Sigmoid colon (tissue), 6 donors: ENCODE measurements at regions not wholly inside any gene's neighbourhood (a gene's known extent, or its start where the extent isn't known, plus 50 kb on each side); places are given as distances from the start of the nearest gene placed in this dataset.

Experiments used
- DNase-seq: peaks from one replicate; pipeline ENCODE4 v3.0.0-alpha.2; 2019
- H3K27ac ChIP-seq, 4 donors: fragments of 200-600 bp; sonication (generic); one replicate each; pipeline ENCODE4 v1.5.1; 2016 to 2019; ENCODE audit warnings: mild to moderate bottlenecking in 1 of 4
- H3K27me3 ChIP-seq, 3 donors: fragments of 200-600 bp; sonication (generic); one replicate each; pipeline ENCODE4 v1.5.1; 2019; ENCODE audit warnings: mild to moderate bottlenecking in 1 of 3
- H3K36me3 ChIP-seq, 4 donors: fragments of 200-600 bp; sonication (generic); one replicate each; pipeline ENCODE4 v1.5.1; 2016 to 2019
- H3K4me1 ChIP-seq, 4 donors: fragments of 200-600 bp; sonication (generic); one replicate each; pipeline ENCODE4 v1.5.1; 2017 to 2019
- H3K4me3 ChIP-seq, 4 donors: fragments of 200-600 bp; sonication (generic); one replicate each; pipeline ENCODE4 v1.5.1; 2017 to 2019; ENCODE audit warnings: mild to moderate bottlenecking in 2 of 4, moderate library complexity in 1 of 4
- H3K9me3 ChIP-seq, 4 donors: fragments of 200-600 bp in 3 of 4; sonication (generic) in 3 of 4; one replicate each; pipeline versions ENCODE4 v1.5.1 to v1.6.1; 2013 to 2019
- CTCF ChIP-seq, 4 experiments: fragments of 450-650 bp in 3 of 4; fragments of 200-600 bp in 1 of 4; IDR thresholded peaks; one replicate each; pipeline ENCODE4 v1.5.1; 2016 to 2019; ENCODE audit warnings: antibody characterized with exemption in 4 of 4, mild to moderate bottlenecking in 3 of 4, moderate library complexity in 2 of 4
- EP300 ChIP-seq, 4 donors: sonication (generic); formaldehyde crosslinking; IDR thresholded peaks; one replicate each; pipeline ENCODE4 v1.6.1; 2017; ENCODE audit warnings: antibody characterized with exemption in 4 of 4
- POLR2A ChIP-seq, 2 donors: fragments of 450-650 bp; IDR thresholded peaks; one replicate each; pipeline ENCODE4 v1.6.1; 2016; ENCODE audit warnings: antibody characterized with exemption in 2 of 2, mild to moderate bottlenecking in 2 of 2, moderate library complexity in 2 of 2
- POLR2AphosphoS5 ChIP-seq, 4 donors: sonication (generic); formaldehyde crosslinking; IDR thresholded peaks; one replicate each; pipeline ENCODE4 v1.6.1; 2017; ENCODE audit warnings: antibody characterized with exemption in 4 of 4
- WGBS, 2 donors: extraction: QIAGEN DNeasy Blood & Tissue Kit; methylation state at CpG; one replicate each; pipeline ENCODE4 v1.1.7; 2013; 5-methylcytosine and 5-hydroxymethylcytosine counted together
- intact Hi-C: fragments of 100-400 bp; cut with DNase I; formaldehyde crosslinking; loops from one replicate; pipeline ENCODE4 v1.15.1; 2023
- donor health status: healthy with polysubstance abuse.
- donor health status: healthy.

- intact Hi-C loops, result no loop called here
- Histone ChIP-seq H3K27me3 (no peaks in the 10 kb centered on the region), H3K4me3 (no peak overlapping the region), H3K9me3 (peaks cover 0 to 10% (median 2%) of the 10 kb centered on the region in 4 donors), H3K36me3 (no peaks in the 10 kb centered on the region), H3K4me1 (no peaks in the 10 kb centered on the region), H3K27ac (no peak overlapping the region)
- DNase-seq, result no peak
- TF ChIP-seq EP300 (IDR thresholded peaks at IDR 0.05) (no peak), POLR2A (IDR thresholded peaks at IDR 0.05) (no peak), CTCF (IDR thresholded peaks at IDR 0.05) (no peak), POLR2AphosphoS5 (IDR thresholded peaks at IDR 0.05) (no peak)
Measured at GRCh38 chr5:162719720-162720119, 652.1 kb downstream of the GABRG2 start.

- intact Hi-C loops, result no loop called here
- WGBS, 2 donors, result 66 to 79% methylated on average over 1 of the region's 1 CpG
- peaks cover 0 to 12% (median 2%) of the 10 kb centered on the region in 4 donors for H3K9me3 ChIP-seq
Measured at GRCh38 chr5:162721125-162721524, 653.6 kb downstream of the GABRG2 start.

GRCh38 chr5:162752612-162753011 is 684.8 kb upstream of the CCNG1 start:
- Histone ChIP-seq H3K4me1 (no peaks in the 10 kb centered on the region), H3K36me3 (no peaks in the 10 kb centered on the region), H3K9me3 (no peaks in the 10 kb centered on the region), H3K27me3 (no peaks in the 10 kb centered on the region), H3K27ac (no peak overlapping the region), H3K4me3 (no peak overlapping the region)
- 74 to 78% methylated on average over 3 of the region's 3 CpGs for WGBS, 2 donors
- no peak for DNase-seq
- no peak for TF ChIP-seq POLR2A (IDR thresholded peaks at IDR 0.05)
- TF ChIP-seq EP300 (IDR thresholded peaks at IDR 0.05), result no peak
- TF ChIP-seq POLR2AphosphoS5 (IDR thresholded peaks at IDR 0.05), result no peak
- no peak for TF ChIP-seq CTCF (IDR thresholded peaks at IDR 0.05)
- intact Hi-C loops, result no loop called here

More at GRCh38 chr5:162721125-162721524, 653.6 kb downstream of the GABRG2 start:
- no peak for DNase-seq
- no peak overlapping the region for H3K4me3 ChIP-seq
- TF ChIP-seq POLR2AphosphoS5 (IDR thresholded peaks at IDR 0.05) (no peak), EP300 (IDR thresholded peaks at IDR 0.05) (no peak), POLR2A (IDR thresholded peaks at IDR 0.05) (no peak), CTCF (IDR thresholded peaks at IDR 0.05) (no peak)
- H3K27me3 ChIP-seq, result no peaks in the 10 kb centered on the region
- no peaks in the 10 kb centered on the region for H3K36me3 ChIP-seq
- H3K4me1 ChIP-seq, result no peaks in the 10 kb centered on the region
- no peak overlapping the region for H3K27ac ChIP-seq

GRCh38 chr5:162762119-162762518 is 675.3 kb upstream of the CCNG1 start:
- Histone ChIP-seq H3K4me1 (no peaks in the 10 kb centered on the region), H3K4me3 (no peak overlapping the region), H3K36me3 (no peaks in the 10 kb centered on the region), H3K27ac (no peak overlapping the region), H3K9me3 (no peaks in the 10 kb centered on the region), H3K27me3 (no peaks in the 10 kb centered on the region)
- no peak for TF ChIP-seq POLR2AphosphoS5 (IDR thresholded peaks at IDR 0.05)
- TF ChIP-seq CTCF (IDR thresholded peaks at IDR 0.05), result no peak
- no peak for TF ChIP-seq EP300 (IDR thresholded peaks at IDR 0.05)
- TF ChIP-seq POLR2A (IDR thresholded peaks at IDR 0.05), result no peak
- no peak for DNase-seq
- 66 to 89% methylated on average over 5 of the region's 5 CpGs for WGBS, 2 donors
- intact Hi-C loops, result no loop called here

GRCh38 chr5:162769019-162769418 is 668.4 kb upstream of the CCNG1 start:
- WGBS, 2 donors, result 60 to 63% methylated on average over 4 of the region's 4 CpGs
- intact Hi-C loops, result no loop called here
- no peak overlapping the region for H3K4me3 ChIP-seq
- no peaks in the 10 kb centered on the region for H3K9me3 ChIP-seq
- no peaks in the 10 kb centered on the region for H3K36me3 ChIP-seq
- H3K27ac ChIP-seq, result no peak overlapping the region
- TF ChIP-seq POLR2A (IDR thresholded peaks at IDR 0.05) (no peak), CTCF (IDR thresholded peaks at IDR 0.05) (no peak), EP300 (IDR thresholded peaks at IDR 0.05) (no peak), POLR2AphosphoS5 (IDR thresholded peaks at IDR 0.05) (no peak)
- no peak for DNase-seq
- H3K27me3 ChIP-seq, result no peaks in the 10 kb centered on the region
- no peaks in the 10 kb centered on the region for H3K4me1 ChIP-seq
